HepG2 (cell line): ENCODE measurements at regions not wholly inside any gene's neighbourhood (a gene's known extent, or its start where the extent isn't known, plus 50 kb on each side); places are given as distances from the start of the nearest gene placed in this dataset.
A peak's percentile ranks its signal among the peaks of the same experiment; 100 is the strongest.

ENCODE experiments used
- CHD4 ChIP-seq: fragments of 200-600 bp; sonication (generic); IDR thresholded peaks from 2 replicates; pipeline ENCODE4 v1.7.0; 2017; ENCODE audit warnings: mild to moderate bottlenecking, low read length, borderline replicate concordance
- CTCF ChIP-seq: sonication (generic); formaldehyde crosslinking; IDR thresholded peaks from 2 replicates; pipeline ENCODE4 v1.5.0; 2020; ENCODE audit warnings: mild to moderate bottlenecking, missing genetic modification reagents, moderate library complexity
- FOXP4 ChIP-seq: sonication (generic); formaldehyde crosslinking; IDR thresholded peaks from 2 replicates; pipeline ENCODE4 v1.4.0; 2020; ENCODE audit warnings: missing genetic modification reagents
- HDAC1 ChIP-seq: sonication (generic); formaldehyde crosslinking; IDR thresholded peaks from 2 replicates; pipeline ENCODE4 v1.5.1; 2020; ENCODE audit warnings: mild to moderate bottlenecking, missing genetic modification reagents
- KDM5B ChIP-seq: sonication (generic); formaldehyde crosslinking; IDR thresholded peaks from 2 replicates; pipeline ENCODE4 v1.4.0; 2020; ENCODE audit warnings: missing genetic modification reagents, mild to moderate bottlenecking, borderline replicate concordance
- PATZ1 ChIP-seq: sonication (generic); formaldehyde crosslinking; IDR thresholded peaks from 2 replicates; pipeline ENCODE4 v1.4.0; 2020; ENCODE audit warnings: missing genetic modification reagents
- RARG ChIP-seq: sonication (generic); formaldehyde crosslinking; IDR thresholded peaks from 2 replicates; pipeline ENCODE4 v1.4.0; 2020; ENCODE audit warnings: low read depth, mild to moderate bottlenecking, missing genetic modification reagents
- RBM22 ChIP-seq: fragments of 200-400 bp; formaldehyde crosslinking; optimal IDR thresholded peaks from 2 replicates; pipeline ENCODE3; 2017; ENCODE audit warnings: mild to moderate bottlenecking, low read length, moderate library complexity
- SALL2 ChIP-seq: sonication (generic); formaldehyde crosslinking; IDR thresholded peaks from 2 replicates; pipeline ENCODE4 v1.8.1; 2023; ENCODE audit warnings: mild to moderate bottlenecking, missing genetic modification reagents, inconsistent platforms
- STAG1 ChIP-seq: sonication (generic); formaldehyde crosslinking; IDR thresholded peaks from 2 replicates; pipeline ENCODE4 v1.4.0; 2020; ENCODE audit warnings: missing genetic modification reagents
- TCF12 ChIP-seq, 2 experiments: fragments of 450-650 bp in 1 of 2; sonication (generic) in 1 of 2; formaldehyde crosslinking in 1 of 2; IDR thresholded peaks; 2 replicates each; pipeline versions ENCODE4 v1.6.1 to v1.8.0; 2017 to 2022; ENCODE audit warnings: antibody characterized with exemption in 1 of 2, mild to moderate bottlenecking in 1 of 2, missing genetic modification reagents in 1 of 2, moderate library complexity in 1 of 2
- TERF1 ChIP-seq: sonication (generic); formaldehyde crosslinking; IDR thresholded peaks from 2 replicates; pipeline ENCODE4 v1.8.0; 2022; ENCODE audit warnings: mild to moderate bottlenecking, missing genetic modification reagents, moderate library complexity
- THAP9 ChIP-seq: sonication (generic); formaldehyde crosslinking; IDR thresholded peaks from 2 replicates; pipeline ENCODE4; 2020; ENCODE audit warnings: missing genetic modification reagents, mild to moderate bottlenecking, borderline replicate concordance
- TMF1 ChIP-seq: sonication (generic); formaldehyde crosslinking; IDR thresholded peaks from 2 replicates; pipeline ENCODE4 v1.8.1; 2022; ENCODE audit warnings: low read depth, missing genetic modification reagents
- ZBTB38 ChIP-seq: sonication (generic); formaldehyde crosslinking; IDR thresholded peaks from 2 replicates; pipeline ENCODE4 v1.5.1; 2020; ENCODE audit warnings: mild to moderate bottlenecking, missing genetic modification reagents
- ZNF260 ChIP-seq: sonication (generic); formaldehyde crosslinking; IDR thresholded peaks from 2 replicates; pipeline ENCODE4 v1.4.0; 2020; ENCODE audit warnings: missing genetic modification reagents, low read depth, mild to moderate bottlenecking, borderline replicate concordance
- ZNF3 ChIP-seq: IDR thresholded peaks from 2 replicates; pipeline ENCODE4 v1.7.0; 2017; ENCODE audit warnings: inconsistent platforms
- ZNF510 ChIP-seq: sonication (generic); formaldehyde crosslinking; IDR thresholded peaks from 2 replicates; pipeline ENCODE4 v1.4.0; 2020; ENCODE audit warnings: low read depth, mild to moderate bottlenecking, missing genetic modification reagents
- ZSCAN9 ChIP-seq: IDR thresholded peaks from 2 replicates; pipeline ENCODE4 v1.6.1; 2016; ENCODE audit warnings: borderline replicate concordance

GRCh38 chr6:137731960-137732616 is 135.0 kb upstream of the TNFAIP3 start (continued):
- TF ChIP-seq TCF12 (IDR thresholded peaks at IDR 0.05) (no peak), TCF12 (CRISPR knock-in tag; IDR thresholded peaks at IDR 0.05) (no peak), ZNF3 (CRISPR knock-in tag) (0 out of 2 replicates have a peak, but pooled peaks have one; percentile 22), KDM5B (CRISPR knock-in tag) (no peak), ZNF510 (peak; percentile 82; the same call in 1 of the 2 replicates), SALL2 (CRISPR knock-in tag) (peak; percentile 82; the same call in 1 of the 2 replicates), ZSCAN9 (CRISPR knock-in tag) (peak; percentile 87; the same call in 1 of the 2 replicates), CHD4 (peak; percentile 82; the same call in 1 of the 2 replicates), TMF1 (no peak), STAG1 (CRISPR knock-in tag) (peak; percentile 50), RBM22 (no peak), ZBTB38 (CRISPR knock-in tag) (no peak), RARG (CRISPR knock-in tag) (0 out of 2 replicates have a peak, but pooled peaks have one; percentile 33), HDAC1 (CRISPR knock-in tag) (peak; percentile 76; the same call in 1 of the 2 replicates), THAP9 (no peak), CTCF (CRISPR knock-in tag) (no peak), FOXP4 (CRISPR knock-in tag) (peak; percentile 94), PATZ1 (CRISPR knock-in tag) (peak; percentile 55), ZNF260 (no peak), TERF1 (CRISPR knock-in tag) (no peak)
